Keratinocyte (primary cell): ENCODE measurements at regions not wholly inside any gene's neighbourhood (a gene's known extent, or its start where the extent isn't known, plus 50 kb on each side); places are given as distances from the start of the nearest gene placed in this dataset.
A peak's percentile ranks its signal among the peaks of the same experiment; 100 is the strongest.

Experiments
- DNase-seq: peaks from one replicate; pipeline ENCODE4 v3.0.0-alpha.2; 2011; ENCODE audit warnings: low read depth, missing footprints, low spot score
- FAIRE-seq: peaks from 2 replicates; lab custom pipeline; 2011; peaks lifted over from hg19 to GRCh38; lab: Jason Lieb, UNC
- H2AFZ ChIP-seq: 2 replicates; pipeline ENCODE4 v1.6.0; 2012; ENCODE audit warnings: low read length, control low read depth, inconsistent platforms; ENCODE audit not compliant: control insufficient read depth
- H3K27ac ChIP-seq: 2 replicates; pipeline ENCODE4 v1.5.1; 2011; ENCODE audit warnings: low read length; ENCODE audit not compliant: control insufficient read depth, insufficient read depth
- H3K27me3 ChIP-seq: 3 replicates; pipeline ENCODE4 v1.6.0; 2011; ENCODE audit warnings: low read length; ENCODE audit not compliant: control insufficient read depth, insufficient read depth; ENCODE audit errors: extremely low read depth
- H3K36me3 ChIP-seq, 2 experiments: 2 replicates in 1 of 2; 3 replicates in 1 of 2; pipeline ENCODE4 v1.5.1; 2011; ENCODE audit warnings: low read length in 2 of 2, mild to moderate bottlenecking in 1 of 2; ENCODE audit not compliant: control insufficient read depth in 2 of 2, insufficient read depth in 2 of 2; ENCODE audit errors: extremely low read depth in 1 of 2
- H3K4me1 ChIP-seq: 3 replicates; pipeline ENCODE4 v1.5.1; 2011; ENCODE audit warnings: low read length; ENCODE audit not compliant: control insufficient read depth, insufficient read depth; ENCODE audit errors: extremely low read depth
- H3K4me2 ChIP-seq: 3 replicates; pipeline ENCODE4 v1.6.0; 2011; ENCODE audit warnings: low read depth, low read length; ENCODE audit not compliant: control insufficient read depth, insufficient read depth; ENCODE audit errors: extremely low read depth
- H3K4me3 ChIP-seq, 3 experiments: fragments of 200-600 bp in 1 of 3; sonication (generic) in 1 of 3; 2 replicates in 2 of 3; 3 replicates in 1 of 3; pipeline ENCODE4 v1.5.1; 2011 to 2016; ENCODE audit warnings: low read length in 3 of 3, mild to moderate bottlenecking in 3 of 3, control low read depth in 2 of 3, inconsistent platforms in 1 of 3, low read depth in 1 of 3, mixed read lengths in 1 of 3, mixed run types in 1 of 3, moderate library complexity in 1 of 3; ENCODE audit not compliant: control insufficient read depth in 2 of 3, insufficient read depth in 2 of 3; ENCODE audit errors: extremely low read depth in 1 of 3
- H3K79me2 ChIP-seq: 2 replicates; pipeline ENCODE4 v1.6.0; 2012; ENCODE audit warnings: low read length; ENCODE audit not compliant: control insufficient read depth, insufficient read depth
- H3K9ac ChIP-seq: 3 replicates; pipeline ENCODE4 v1.6.0; 2011; ENCODE audit warnings: low read length; ENCODE audit not compliant: control insufficient read depth, insufficient read depth; ENCODE audit errors: extremely low read depth
- H3K9me1 ChIP-seq: 3 replicates; pipeline ENCODE4 v1.6.0; 2011; ENCODE audit warnings: low read length; ENCODE audit not compliant: control insufficient read depth, insufficient read depth; ENCODE audit errors: extremely low read depth
- H3K9me3 ChIP-seq: 2 replicates; pipeline ENCODE4 v1.5.1; 2012; ENCODE audit warnings: low read depth, low read length; ENCODE audit not compliant: control insufficient read depth
- H4K20me1 ChIP-seq: 3 replicates; pipeline ENCODE4 v1.6.0; 2011; ENCODE audit warnings: low read length; ENCODE audit not compliant: control insufficient read depth, insufficient read depth; ENCODE audit errors: extremely low read depth
- EZH2 ChIP-seq: IDR thresholded peaks from one replicate; pipeline ENCODE4 v1.6.1; 2012; ENCODE audit warnings: inconsistent platforms, mild to moderate bottlenecking, low read length, moderate library complexity
- dilution Hi-C: fragments of 300-500 bp; cut with MboI; formaldehyde crosslinking; loops from one replicate; pipeline ENCODE4 v1.7.0; 2020; ENCODE audit warnings: low sequenced_read_pairs; ENCODE audit not compliant: extremely low pct_ligation_motif_present
- TF ChIP-seq, protein P1 (sequence below), 3 experiments: IDR thresholded peaks in 1 of 3; conservative IDR thresholded peaks in 1 of 3; optimal IDR thresholded peaks in 1 of 3; 2 replicates in 2 of 3; 3 replicates in 1 of 3; pipeline versions ENCODE3 to v1.5.1; 2011; ENCODE audit warnings: low read length in 3 of 3, mild to moderate bottlenecking in 3 of 3, moderate library complexity in 2 of 3, control low read depth in 1 of 3, inconsistent platforms in 1 of 3; ENCODE audit not compliant: insufficient read depth in 2 of 3; ENCODE audit errors: extremely low read depth in 1 of 3

DNA sequence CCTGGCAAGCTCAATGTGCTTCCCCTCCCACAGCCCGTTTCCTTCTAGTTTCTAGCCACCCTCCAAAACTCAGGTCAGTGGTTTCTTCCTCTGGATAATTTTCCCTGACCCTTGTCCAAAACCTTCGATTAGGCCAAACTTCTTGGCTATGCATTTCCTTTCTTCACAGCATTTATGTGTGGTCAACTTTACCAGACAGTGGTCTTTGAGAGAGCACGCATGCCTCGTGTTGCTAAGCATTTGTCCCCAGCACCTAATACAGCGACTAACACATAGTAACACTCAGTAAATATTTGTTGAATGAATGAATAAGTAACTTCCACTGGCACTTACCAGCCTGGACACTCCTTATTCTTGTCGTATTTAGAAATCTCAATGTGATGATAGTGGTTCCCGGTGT, 610.7 kb downstream of the PLPP3 start:
- no peaks in the 10 kb centered on the region for H3K27me3 ChIP-seq
- H3K36me3 ChIP-seq = no peaks in the 10 kb centered on the region
- H3K4me3 ChIP-seq = no peak overlapping the region
- H3K9me3 ChIP-seq = no peaks in the 10 kb centered on the region
- H3K79me2 ChIP-seq = no peaks in the 10 kb centered on the region
- no peak overlapping the region for H3K9ac ChIP-seq
- peaks cover 8% of the 10 kb centered on the region for H3K4me1 ChIP-seq
- H3K27ac ChIP-seq = no peak overlapping the region
- FAIRE-seq (no peak), DNase-seq (no peak)
- H3K9me1 ChIP-seq = no peaks in the 10 kb centered on the region
- no peaks in the 10 kb centered on the region for H4K20me1 ChIP-seq
- no peak overlapping the region for H2AFZ ChIP-seq
- no peak overlapping the region for H3K4me2 ChIP-seq
- TF ChIP-seq EZH2 = no peak
- TF ChIP-seq, protein P1, sequence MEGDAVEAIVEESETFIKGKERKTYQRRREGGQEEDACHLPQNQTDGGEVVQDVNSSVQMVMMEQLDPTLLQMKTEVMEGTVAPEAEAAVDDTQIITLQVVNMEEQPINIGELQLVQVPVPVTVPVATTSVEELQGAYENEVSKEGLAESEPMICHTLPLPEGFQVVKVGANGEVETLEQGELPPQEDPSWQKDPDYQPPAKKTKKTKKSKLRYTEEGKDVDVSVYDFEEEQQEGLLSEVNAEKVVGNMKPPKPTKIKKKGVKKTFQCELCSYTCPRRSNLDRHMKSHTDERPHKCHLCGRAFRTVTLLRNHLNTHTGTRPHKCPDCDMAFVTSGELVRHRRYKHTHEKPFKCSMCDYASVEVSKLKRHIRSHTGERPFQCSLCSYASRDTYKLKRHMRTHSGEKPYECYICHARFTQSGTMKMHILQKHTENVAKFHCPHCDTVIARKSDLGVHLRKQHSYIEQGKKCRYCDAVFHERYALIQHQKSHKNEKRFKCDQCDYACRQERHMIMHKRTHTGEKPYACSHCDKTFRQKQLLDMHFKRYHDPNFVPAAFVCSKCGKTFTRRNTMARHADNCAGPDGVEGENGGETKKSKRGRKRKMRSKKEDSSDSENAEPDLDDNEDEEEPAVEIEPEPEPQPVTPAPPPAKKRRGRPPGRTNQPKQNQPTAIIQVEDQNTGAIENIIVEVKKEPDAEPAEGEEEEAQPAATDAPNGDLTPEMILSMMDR (optimal IDR thresholded peaks at IDR 0.05 in 1 of 3, IDR thresholded peaks at IDR 0.05 in 1 of 3, conservative IDR thresholded peaks at IDR 0.05 in 1 of 3; ENCODE audit: extremely low read depth in 1 of 3, insufficient read depth in 2 of 3, low read length in 3 of 3) = no peak
- dilution Hi-C loops = no loop called here

DNA sequence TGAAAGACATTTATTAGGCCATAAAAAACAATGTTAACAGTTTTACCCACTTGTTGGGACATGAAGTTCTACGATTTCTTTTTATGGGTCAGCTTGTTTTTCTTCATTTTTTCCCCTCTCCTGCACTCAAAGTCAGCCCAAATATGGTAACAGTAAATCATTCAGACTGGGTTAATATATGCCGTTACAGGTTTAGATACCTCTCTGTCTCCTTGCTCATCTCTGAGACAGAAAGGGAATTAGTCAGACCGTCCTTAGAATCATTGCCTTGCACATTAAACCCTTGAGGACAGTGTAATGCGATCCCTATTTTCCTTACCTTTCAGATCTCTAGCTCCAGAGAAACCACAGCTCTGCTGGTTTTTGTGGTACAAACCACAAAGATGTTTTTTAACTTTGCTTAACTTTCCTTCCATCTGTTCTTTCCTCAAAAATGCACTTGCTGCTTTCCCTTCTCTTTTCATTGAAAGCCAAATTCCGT, 613.3 kb downstream of the PLPP3 start:
- H3K4me1 ChIP-seq = peaks cover 8% of the 10 kb centered on the region
- no peak for FAIRE-seq
- H3K4me3 ChIP-seq = no peak overlapping the region
- H3K9me1 ChIP-seq = no peaks in the 10 kb centered on the region
- H3K27me3 ChIP-seq = no peaks in the 10 kb centered on the region
- DNase-seq = no peak
- dilution Hi-C loops = no loop called here
- H3K79me2 ChIP-seq = no peaks in the 10 kb centered on the region
- TF ChIP-seq, protein P1 (optimal IDR thresholded peaks at IDR 0.05 in 1 of 3, IDR thresholded peaks at IDR 0.05 in 1 of 3, conservative IDR thresholded peaks at IDR 0.05 in 1 of 3; ENCODE audit: extremely low read depth in 1 of 3, insufficient read depth in 2 of 3, low read length in 3 of 3) = no peak
- no peak for TF ChIP-seq EZH2
- no peak overlapping the region for H2AFZ ChIP-seq
- H3K9ac ChIP-seq = no peak overlapping the region
- H3K36me3 ChIP-seq = no peaks in the 10 kb centered on the region
- H3K4me2 ChIP-seq = peak overlapping the region; percentile 35
- H4K20me1 ChIP-seq = no peaks in the 10 kb centered on the region
- no peaks in the 10 kb centered on the region for H3K9me3 ChIP-seq
- no peak overlapping the region for H3K27ac ChIP-seq
